Left ventricle myocardium superior (tissue), 1 donor: ENCODE measurements at regions not wholly inside any gene's neighbourhood (a gene's known extent, or its start where the extent isn't known, plus 50 kb on each side); places are given as distances from the start of the nearest gene placed in this dataset.
"Not testable (repeated sequence)": the region's sequence is repeated elsewhere in the genome, so short reads cannot be mapped to it uniquely, and the experiment has no call there.

Experiments
- ATAC-seq: fragments of 200-7000 bp; cut with Tn5 transposase; one replicate; pipeline ENCODE4 v1.9.1; 2020; ENCODE audit warnings: mild to moderate bottlenecking, moderate library complexity
- DNase-seq: peaks from one replicate; pipeline ENCODE4 v3.0.0-alpha.2; 2020
- intact Hi-C: fragments of 100-400 bp; cut with micrococcal nuclease; formaldehyde crosslinking; loops from one replicate; pipeline ENCODE4 v1.11.0; 2022
- donor health status: DM: no; HTN: yes; CAD: no; lungs with severe emphysema.

- intact Hi-C loops: no loop called here
- ATAC-seq (no peak), DNase-seq (no peak)
Measured at GRCh38 chr16:60367739-60368138, 1633.6 kb upstream of the GOT2 start.

GRCh38 chr16:60363566-60363965, 1629.5 kb upstream of the GOT2 start:
- ATAC-seq (no peak), DNase-seq (no peak)
- intact Hi-C loops: no loop called here

DNA sequence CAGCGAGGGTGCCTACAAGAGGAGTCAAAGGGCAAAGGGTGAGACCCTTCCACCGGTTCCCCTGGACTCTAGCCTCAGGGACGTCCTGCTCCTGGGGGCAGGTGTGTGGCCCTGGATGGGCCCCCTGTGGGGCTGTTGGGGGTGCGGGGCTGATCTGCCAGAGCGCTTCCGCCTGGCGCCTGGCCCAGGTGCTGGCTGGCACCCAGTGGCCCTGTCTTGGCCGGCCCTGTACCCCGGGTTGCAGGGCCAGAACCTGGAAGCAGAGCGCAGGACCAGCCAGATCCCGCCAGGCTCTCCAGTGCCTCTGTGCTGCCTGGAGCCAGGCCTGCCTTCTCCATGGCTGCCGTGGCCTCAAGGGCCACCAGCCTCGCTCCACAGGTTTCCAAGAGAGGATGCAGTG, 1625.8 kb upstream of the GOT2 start:
- ATAC-seq, DNase-seq, intact Hi-C loops: not testable (repeated sequence)

GRCh38 chr16:60359412-60359811, 1625.3 kb upstream of the GOT2 start:
- intact Hi-C loops, DNase-seq, ATAC-seq: not testable (repeated sequence)

GRCh38 chr16:60357876-60358522, 1623.9 kb upstream of the GOT2 start:
- intact Hi-C loops, ATAC-seq, DNase-seq: not testable (repeated sequence)

- intact Hi-C loops: no loop called here
- ATAC-seq (no peak), DNase-seq (no peak)
Measured at GRCh38 chr16:60346256-60346655, 1612.1 kb upstream of the GOT2 start.

DNA sequence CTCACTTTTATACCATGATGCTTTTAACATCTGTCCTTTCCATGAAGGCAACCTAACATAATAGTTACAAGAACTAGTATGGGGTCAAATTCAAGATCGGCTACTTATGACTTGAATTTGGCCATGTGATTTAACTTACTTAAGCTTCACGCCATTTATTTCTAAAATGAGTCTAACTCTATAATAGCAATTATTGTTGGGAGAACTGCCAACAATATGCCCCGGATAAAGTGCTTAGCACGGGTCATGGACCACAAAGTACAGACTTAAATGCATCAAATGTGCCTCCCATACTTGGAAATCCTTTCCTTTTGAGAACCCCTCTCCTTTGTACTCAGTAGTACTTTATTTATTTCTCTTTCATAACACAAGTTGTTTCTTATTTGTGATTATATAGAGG, 1603.6 kb upstream of the GOT2 start:
- no peak for ATAC-seq
- intact Hi-C loops: no loop called here

GRCh38 chr16:60331168-60331567, 1597.1 kb upstream of the GOT2 start:
- DNase-seq (no peak), ATAC-seq (no peak)
- intact Hi-C loops: no loop called here

More for the DNA sequence above, 1603.6 kb upstream of the GOT2 start:
- DNase-seq: no peak

- intact Hi-C loops: no loop called here
- DNase-seq (no peak), ATAC-seq (no peak)
Measured at GRCh38 chr16:60329108-60329507, 1595.0 kb upstream of the GOT2 start.

DNA sequence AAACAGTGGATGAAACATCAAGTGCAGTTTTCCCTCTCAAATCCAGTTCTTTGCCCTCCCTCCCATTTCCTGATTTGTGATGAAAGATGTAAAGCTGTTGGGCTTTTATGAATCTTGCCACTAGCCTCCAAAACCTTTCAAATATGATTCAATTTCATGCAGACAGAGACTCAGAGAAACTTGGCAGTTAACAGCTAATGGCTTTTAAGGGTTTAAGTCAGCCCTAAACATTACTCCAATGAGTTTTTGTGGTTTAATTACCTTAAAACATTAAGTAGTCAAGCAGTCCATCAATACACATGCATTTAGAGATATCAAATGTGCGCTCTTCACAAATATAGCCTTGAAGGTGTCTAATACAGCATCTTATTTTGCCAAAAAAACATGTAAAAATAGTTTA, 1594.0 kb upstream of the GOT2 start:
- intact Hi-C loops: no loop called here
- no peak for DNase-seq
- ATAC-seq: no peak

DNA sequence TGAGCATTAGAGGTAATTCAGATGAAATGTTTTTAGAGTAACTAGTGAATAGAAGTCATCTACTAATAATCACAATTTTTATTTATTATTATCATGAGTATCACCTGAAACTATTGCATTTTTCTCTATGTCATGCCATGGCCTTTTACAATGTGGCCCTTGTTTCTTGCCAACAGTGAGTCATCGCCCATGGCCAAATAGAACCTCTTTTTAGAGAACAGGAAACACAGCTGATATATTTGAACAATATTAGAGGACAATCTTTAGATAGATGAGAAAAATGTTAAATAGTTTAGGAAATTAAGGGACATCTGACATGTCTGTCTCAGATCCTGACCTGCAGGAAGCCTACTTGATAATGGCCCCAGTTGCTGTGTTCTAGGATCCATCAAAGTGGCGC, 1584.4 kb upstream of the GOT2 start:
- intact Hi-C loops: no loop called here
- ATAC-seq (no peak), DNase-seq (no peak)

DNA sequence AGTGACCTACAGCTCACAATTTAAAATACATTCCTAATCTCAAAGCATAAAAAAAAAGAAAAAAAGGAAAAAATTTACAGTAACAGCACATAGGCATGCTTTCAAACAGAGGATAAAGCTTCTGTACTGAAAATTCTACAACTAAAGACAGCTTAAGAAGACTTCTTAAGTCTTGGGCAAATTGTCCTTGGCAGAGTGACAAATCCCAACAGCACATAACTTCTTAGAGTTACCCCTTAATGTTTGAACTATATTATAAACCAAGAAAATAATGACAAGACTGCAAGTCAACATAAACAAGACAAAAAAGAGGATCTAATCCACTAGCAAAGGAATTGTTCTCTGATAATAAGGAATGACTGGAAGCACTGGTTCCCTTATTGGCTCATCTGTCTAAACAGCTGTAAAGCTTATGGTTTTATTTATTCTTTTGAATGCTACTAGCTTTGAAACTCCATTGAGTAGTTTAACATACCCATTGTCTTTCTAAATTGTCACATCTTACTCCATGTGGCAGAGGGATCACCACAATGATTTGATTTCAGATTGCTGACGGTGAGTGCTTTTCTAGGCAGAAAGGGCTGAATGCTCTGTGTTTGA, 1576.8 kb upstream of the GOT2 start:
- ATAC-seq: no peak
- no peak for DNase-seq
- intact Hi-C loops: no loop called here

- DNase-seq: no peak
- intact Hi-C loops: no loop called here
- ATAC-seq: no peak
Measured at GRCh38 chr16:60304720-60305119, 1570.6 kb upstream of the GOT2 start.

- intact Hi-C loops: no loop called here
- DNase-seq (no peak), ATAC-seq (peak; percentile 41)
Measured at GRCh38 chr16:60304066-60304465, 1570.0 kb upstream of the GOT2 start.

GRCh38 chr16:60302676-60303075, 1568.6 kb upstream of the GOT2 start:
- no peak for DNase-seq
- intact Hi-C loops: no loop called here
- no peak for ATAC-seq

- DNase-seq (no peak), ATAC-seq (no peak)
- intact Hi-C loops: no loop called here
Measured at GRCh38 chr16:60302261-60302660, 1568.1 kb upstream of the GOT2 start.

DNA sequence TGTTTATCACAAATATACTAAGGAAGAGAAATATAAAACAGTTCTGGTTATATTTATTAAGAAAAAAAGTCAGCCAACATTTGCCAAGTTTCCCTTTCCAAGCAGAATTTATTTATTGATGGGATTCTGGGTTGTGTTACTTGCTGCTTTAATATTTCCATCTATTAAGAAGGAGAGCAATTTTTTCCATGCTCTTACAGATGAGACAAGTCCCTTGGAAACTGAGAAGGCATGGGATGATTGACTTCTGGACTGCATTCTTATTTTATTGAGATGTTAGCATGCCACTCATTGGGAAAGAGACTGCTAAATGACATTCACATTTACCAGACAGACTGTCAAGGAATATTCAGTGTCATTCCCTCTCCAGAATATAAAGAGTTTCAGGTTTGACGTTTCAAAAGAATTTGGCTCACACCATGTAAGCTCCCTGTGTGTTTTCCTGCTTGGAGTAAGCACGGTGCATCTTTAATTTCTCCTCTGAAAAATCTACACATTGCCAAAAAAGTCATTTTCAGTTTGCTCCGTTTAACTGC, 1565.2 kb upstream of the GOT2 start:
- ATAC-seq: no peak
- DNase-seq: no peak
- intact Hi-C loops: no loop called here

DNA sequence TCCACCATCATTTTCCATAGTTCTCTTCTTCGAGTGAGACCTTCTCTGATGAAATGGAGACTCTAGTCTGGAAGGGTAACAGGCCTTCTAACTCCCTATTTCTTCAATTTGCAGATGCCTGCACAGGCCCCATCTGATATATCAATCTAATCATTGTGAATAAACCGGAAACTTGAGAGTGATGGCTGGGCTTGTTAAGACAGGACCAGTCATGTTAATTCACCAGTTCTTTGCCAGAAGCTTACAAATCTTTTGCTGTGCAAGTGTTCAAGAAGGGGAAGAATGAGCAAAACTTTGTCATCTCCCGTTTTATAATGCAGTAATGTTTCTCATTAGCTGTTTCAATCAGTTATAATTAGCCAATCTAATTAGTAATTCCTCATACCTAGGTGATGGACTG, 1561.3 kb upstream of the GOT2 start:
- DNase-seq (no peak), ATAC-seq (no peak)
- intact Hi-C loops: no loop called here

- ATAC-seq (no peak), DNase-seq (no peak)
- intact Hi-C loops: no loop called here
Measured at GRCh38 chr16:60285794-60286193, 1551.7 kb upstream of the GOT2 start.

- ATAC-seq (no peak), DNase-seq (no peak)
- intact Hi-C loops: no loop called here
Measured at GRCh38 chr16:60279061-60279665, 1545.0 kb upstream of the GOT2 start.
